ENCODE measurements at regions not wholly inside any gene's neighbourhood (a gene's known extent, or its start where the extent isn't known, plus 50 kb on each side); places are given as distances from the start of the nearest gene placed in this dataset.

- TF ChIP-seq CTCF (IDR thresholded peaks at IDR 0.05) (no peak), POLR2AphosphoS5 (IDR thresholded peaks at IDR 0.05) (no peak), POLR2A (IDR thresholded peaks at IDR 0.05) (no peak)
Observed at GRCh38 chr5:2249026-2249425, 366.3 kb upstream of the IRX4 start.
